ENCODE measurements at regions not wholly inside any gene's neighbourhood (a gene's known extent, or its start where the extent isn't known, plus 50 kb on each side); places are given as distances from the start of the nearest gene placed in this dataset.
A peak's percentile ranks its signal among the peaks of the same experiment; 100 is the strongest.

GRCh38 chr20:40542065-40542464 is 147.0 kb downstream of the MAFB start:
- DNase-seq (ENCODE audit: low read depth in 2 of 2) = no peak

- no peak for DNase-seq (ENCODE audit: low read depth in 2 of 2)
Observed at GRCh38 chr20:40540166-40540565, 148.9 kb downstream of the MAFB start.

GRCh38 chr20:40538131-40538530 is 150.9 kb downstream of the MAFB start:
- no peak for DNase-seq (ENCODE audit: low read depth in 2 of 2)

- DNase-seq (ENCODE audit: low read depth in 2 of 2) = no peak
Observed at GRCh38 chr20:40536808-40537207, 152.2 kb downstream of the MAFB start.

- DNase-seq (ENCODE audit: low read depth in 2 of 2) = no peak
Observed at GRCh38 chr20:40535816-40536215, 153.2 kb downstream of the MAFB start.

GRCh38 chr20:40532103-40532502 is 156.9 kb downstream of the MAFB start:
- peak; percentile 25 to 57 for DNase-seq (ENCODE audit: low read depth in 2 of 2)

GRCh38 chr20:40525351-40525750 is 163.7 kb downstream of the MAFB start:
- no peak for DNase-seq (ENCODE audit: low read depth in 2 of 2)

- DNase-seq (ENCODE audit: low read depth in 2 of 2) = no peak
Observed at GRCh38 chr20:40524071-40524470, 165.0 kb downstream of the MAFB start.

GRCh38 chr20:40522405-40522804 is 166.6 kb downstream of the MAFB start:
- no peak for DNase-seq (ENCODE audit: low read depth in 2 of 2)

- DNase-seq (ENCODE audit: low read depth in 2 of 2) = no peak
Observed at GRCh38 chr20:40521962-40522361, 167.1 kb downstream of the MAFB start.

GRCh38 chr20:40519918-40520317 is 169.1 kb downstream of the MAFB start:
- no peak for DNase-seq (ENCODE audit: low read depth in 2 of 2)

GRCh38 chr20:40512994-40513393 is 176.0 kb downstream of the MAFB start:
- DNase-seq (ENCODE audit: low read depth in 2 of 2) = no peak

GRCh38 chr20:40512591-40512990 is 176.4 kb downstream of the MAFB start:
- no peak for DNase-seq (ENCODE audit: low read depth in 2 of 2)

- no peak for DNase-seq (ENCODE audit: low read depth in 2 of 2)
Observed at GRCh38 chr20:40511478-40511877, 177.6 kb downstream of the MAFB start.

GRCh38 chr20:40510622-40511021 is 178.4 kb downstream of the MAFB start:
- DNase-seq (ENCODE audit: low read depth in 2 of 2) = no peak

- no peak for DNase-seq (ENCODE audit: low read depth in 2 of 2)
Observed at GRCh38 chr20:40508821-40509220, 180.2 kb downstream of the MAFB start.

- peak; percentile 62 to 89 for DNase-seq (ENCODE audit: low read depth in 2 of 2)
Observed at GRCh38 chr20:40506537-40506939, 182.5 kb downstream of the MAFB start.

- DNase-seq (ENCODE audit: low read depth in 2 of 2) = no peak
Observed at GRCh38 chr20:40503119-40503518, 185.9 kb downstream of the MAFB start.

- no peak for DNase-seq (ENCODE audit: low read depth in 2 of 2)
Observed at GRCh38 chr20:40502576-40502975, 186.5 kb downstream of the MAFB start.

GRCh38 chr20:40499391-40499790 is 189.6 kb downstream of the MAFB start:
- no peak for DNase-seq (ENCODE audit: low read depth in 2 of 2)

GRCh38 chr20:40497899-40498691 is 190.9 kb downstream of the MAFB start:
- peak in 1 of 2 donors; percentile 71 for DNase-seq (ENCODE audit: low read depth in 2 of 2)

- DNase-seq (ENCODE audit: low read depth in 2 of 2) = no peak
Observed at GRCh38 chr20:40495956-40496355, 193.1 kb downstream of the MAFB start.

- DNase-seq (ENCODE audit: low read depth in 2 of 2) = no peak
Observed at GRCh38 chr20:40494248-40494647, 194.8 kb downstream of the MAFB start.

GRCh38 chr20:40493549-40493948 is 195.5 kb downstream of the MAFB start:
- DNase-seq (ENCODE audit: low read depth in 2 of 2) = peak in 1 of 2 donors; percentile 56

All from lung microvascular endothelial cell (primary cell).